ENCODE measurements at regions not wholly inside any gene's neighbourhood (a gene's known extent, or its start where the extent isn't known, plus 50 kb on each side); places are given as distances from the start of the nearest gene placed in this dataset.

GRCh38 chr9:97747201-97747965, 50.2 kb upstream of the XPA start:
- TF ChIP-seq CTCF (IDR thresholded peaks at IDR 0.05) (no peak), POLR2A (IDR thresholded peaks at IDR 0.05) (no peak)

Data from lower leg skin (tissue), 3 donors.